ENCODE measurements at regions not wholly inside any gene's neighbourhood (a gene's known extent, or its start where the extent isn't known, plus 50 kb on each side); places are given as distances from the start of the nearest gene placed in this dataset.

DNA sequence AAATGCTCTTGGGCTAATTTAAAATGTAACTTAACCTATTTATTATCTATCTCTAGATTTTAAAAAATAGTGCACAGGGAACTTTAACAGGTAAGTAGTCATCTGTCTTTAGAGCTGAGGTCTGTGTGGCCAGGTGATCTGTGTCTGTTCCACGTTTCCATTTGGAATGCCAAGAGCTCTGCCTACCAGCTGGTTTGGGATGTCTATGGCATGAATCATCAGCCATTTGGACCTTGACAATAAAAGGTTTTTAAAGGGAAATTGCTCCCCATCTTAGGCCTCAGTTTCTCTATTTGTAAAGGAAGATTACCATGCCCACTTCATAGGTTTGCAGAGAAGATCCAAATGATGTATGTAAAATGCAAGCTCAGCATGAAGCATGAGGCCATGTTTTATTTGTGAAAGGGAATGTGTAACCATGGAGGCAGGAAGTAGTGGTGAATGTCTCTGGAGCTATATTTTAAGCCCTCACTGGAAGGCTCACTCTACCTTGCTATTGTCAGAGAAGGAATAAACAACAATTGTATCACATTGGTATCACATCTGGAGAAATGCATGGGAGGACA lies 548.1 kb upstream of the LMCD1 start:
- 0% methylated on average over 1 of the region's 1 CpG for WGBS (ENCODE audit: insufficient coverage, insufficient replicate concordance, low lambda C conversion rate, missing lambda C conversion rate)
- intact Hi-C loops (cut with micrococcal nuclease; ENCODE audit: unreplicated experiment) = no loop called here
- Histone ChIP-seq H3K4me2 (ENCODE audit: control insufficient read depth, insufficient read depth) (no peak overlapping the region), H2AFZ (ENCODE audit: control insufficient read depth, low read depth, low read length) (no peak overlapping the region), H3K4me1 (ENCODE audit: control insufficient read depth, insufficient read depth, low read length) (no peaks in the 10 kb centered on the region), H3K27me3 (replicated peaks in 1 of 2; ENCODE audit: control insufficient read depth in 2 of 2, insufficient read depth in 2 of 2, low read length in 1 of 2) (no peaks in the 10 kb centered on the region), H3K9ac (ENCODE audit: control insufficient read depth, insufficient read depth, low read length) (no peak overlapping the region), H4K20me1 (ENCODE audit: control insufficient read depth, insufficient read depth) (no peaks in the 10 kb centered on the region), H3K4me3 (no peak overlapping the region), H3K79me2 (ENCODE audit: control insufficient read depth, insufficient read depth, low read length) (no peaks in the 10 kb centered on the region), H3K27ac (ENCODE audit: control insufficient read depth, insufficient read depth) (no peak overlapping the region), H3K9me3 (replicated peaks; ENCODE audit: control insufficient read depth, insufficient read depth, low read length) (no peaks in the 10 kb centered on the region), H3K36me3 (ENCODE audit: control insufficient read depth in 2 of 2, insufficient read depth in 2 of 2, low read length in 1 of 2) (no peaks in the 10 kb centered on the region)
- in situ Hi-C loops (cut with MboI) = no loop called here
- DNase-seq (ENCODE audit: low read depth, low spot score) (no peak), FAIRE-seq (no peak), ATAC-seq (no peak)
- ChIA-PET RAD21 (ENCODE audit: unreplicated experiment) (no interaction called here), CTCF (interaction anchor here (1.2 kb wide), 1 partner anchor 13 kb away, joined by 3 read pairs; no protein-coding TSS in a partner anchor), SMC1A (ENCODE audit: uncharacterized antibody, unreplicated experiment) (no interaction called here), POLR2A (no interaction called here)
- no peak for TF ChIP-seq PAX5 (IDR thresholded peaks at IDR 0.05; ENCODE audit: borderline replicate concordance, low read depth, low read length)
- no peak for TF ChIP-seq BCL11A (IDR thresholded peaks at IDR 0.05; ENCODE audit: low read depth, low read length)
- no peak for TF ChIP-seq POLR2AphosphoS2 (IDR thresholded peaks at IDR 0.05; ENCODE audit: low read depth, low read length)
- TF ChIP-seq PML (IDR thresholded peaks at IDR 0.05; ENCODE audit: low read length) = no peak
- TF ChIP-seq JUNB (IDR thresholded peaks at IDR 0.05) = no peak
- TF ChIP-seq, protein P1, sequence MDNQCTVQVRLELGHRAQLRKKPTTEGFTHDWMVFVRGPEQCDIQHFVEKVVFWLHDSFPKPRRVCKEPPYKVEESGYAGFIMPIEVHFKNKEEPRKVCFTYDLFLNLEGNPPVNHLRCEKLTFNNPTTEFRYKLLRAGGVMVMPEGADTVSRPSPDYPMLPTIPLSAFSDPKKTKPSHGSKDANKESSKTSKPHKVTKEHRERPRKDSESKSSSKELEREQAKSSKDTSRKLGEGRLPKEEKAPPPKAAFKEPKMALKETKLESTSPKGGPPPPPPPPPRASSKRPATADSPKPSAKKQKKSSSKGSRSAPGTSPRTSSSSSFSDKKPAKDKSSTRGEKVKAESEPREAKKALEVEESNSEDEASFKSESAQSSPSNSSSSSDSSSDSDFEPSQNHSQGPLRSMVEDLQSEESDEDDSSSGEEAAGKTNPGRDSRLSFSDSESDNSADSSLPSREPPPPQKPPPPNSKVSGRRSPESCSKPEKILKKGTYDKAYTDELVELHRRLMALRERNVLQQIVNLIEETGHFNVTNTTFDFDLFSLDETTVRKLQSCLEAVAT (IDR thresholded peaks at IDR 0.05) = no peak
- TF ChIP-seq EED (IDR thresholded peaks at IDR 0.05; ENCODE audit: low read depth) = no peak
- no peak for TF ChIP-seq LARP7 (IDR thresholded peaks at IDR 0.05)
- TF ChIP-seq DPF2 (IDR thresholded peaks at IDR 0.05) = no peak
- BruUV-seq (replicated peaks) = no TSS peak
